ENCODE measurements at regions not wholly inside any gene's neighbourhood (a gene's known extent, or its start where the extent isn't known, plus 50 kb on each side); places are given as distances from the start of the nearest gene placed in this dataset.

- DNase-seq, result no peak
- Mint-ChIP-seq H3K27ac (no peak overlapping the region), H3K4me3 (no peak overlapping the region), H3K9me3 (peaks cover 0 to 11% (median 3%) of the 10 kb centered on the region in 7 donors), H3K4me1 (no peaks in the 10 kb centered on the region), H3K27me3 (ENCODE audit: low read depth in 3 of 3) (peaks cover 0 to 4% (median 0%) of the 10 kb centered on the region in 3 donors), H3K36me3 (no peaks in the 10 kb centered on the region)
- Histone ChIP-seq H3K27me3 (ENCODE audit: control insufficient read depth in 2 of 2, insufficient read depth in 2 of 2, low read length in 2 of 2) (no peaks in the 10 kb centered on the region), H4K20me1 (ENCODE audit: insufficient read depth, low read length) (no peaks in the 10 kb centered on the region), H2AFZ (ENCODE audit: insufficient read depth, low read depth, low read length, poor library complexity, severe bottlenecking) (no peak overlapping the region), H3K36me3 (replicated peaks in 1 of 2; ENCODE audit: control insufficient read depth in 1 of 2, insufficient read depth in 2 of 2, low read length in 2 of 2) (no peaks in the 10 kb centered on the region), H3K79me2 (ENCODE audit: insufficient read depth, low read length) (no peaks in the 10 kb centered on the region), H3K27ac (ENCODE audit: low read depth in 1 of 2, low read length in 2 of 2) (no peak overlapping the region), H3K4me1 (ENCODE audit: control insufficient read depth in 1 of 2, insufficient read depth in 2 of 2, low read length in 2 of 2) (no peaks in the 10 kb centered on the region), H3K4me3 (replicated peaks in 1 of 3; ENCODE audit: low read depth in 2 of 3, low read length in 3 of 3) (no peak overlapping the region), H3K4me2 (replicated peaks; ENCODE audit: extremely low read depth, low read length, poor library complexity, severe bottlenecking) (no peak overlapping the region), H3K9ac (ENCODE audit: insufficient read depth, low read length, poor library complexity, severe bottlenecking) (no peak overlapping the region), H3K9me3 (replicated peaks in 1 of 2; ENCODE audit: control insufficient read depth in 1 of 2, insufficient read depth in 1 of 2, low read length in 2 of 2) (no peaks in the 10 kb centered on the region)
- no peak for TF ChIP-seq CTCF (IDR thresholded peaks at IDR 0.05)
- intact Hi-C loops (cut with micrococcal nuclease), result no loop called here
Observed at GRCh38 chr13:34376483-34376882, 558.5 kb downstream of the RFC3 start.

- Histone ChIP-seq H3K27ac (ENCODE audit: low read depth in 1 of 2, low read length in 2 of 2) (no peak overlapping the region), H3K4me1 (ENCODE audit: control insufficient read depth in 1 of 2, insufficient read depth in 2 of 2, low read length in 2 of 2) (no peaks in the 10 kb centered on the region), H3K9ac (ENCODE audit: insufficient read depth, low read length, poor library complexity, severe bottlenecking) (no peak overlapping the region), H3K27me3 (ENCODE audit: control insufficient read depth in 2 of 2, insufficient read depth in 2 of 2, low read length in 2 of 2) (no peaks in the 10 kb centered on the region), H3K36me3 (replicated peaks in 1 of 2; ENCODE audit: control insufficient read depth in 1 of 2, insufficient read depth in 2 of 2, low read length in 2 of 2) (no peaks in the 10 kb centered on the region), H3K4me3 (replicated peaks in 1 of 3; ENCODE audit: low read depth in 2 of 3, low read length in 3 of 3) (no peak overlapping the region), H4K20me1 (ENCODE audit: insufficient read depth, low read length) (no peaks in the 10 kb centered on the region), H3K4me2 (replicated peaks; ENCODE audit: extremely low read depth, low read length, poor library complexity, severe bottlenecking) (no peak overlapping the region), H3K9me3 (replicated peaks in 1 of 2; ENCODE audit: control insufficient read depth in 1 of 2, insufficient read depth in 1 of 2, low read length in 2 of 2) (peaks cover 0 to 13% of the 10 kb centered on the region in 2 donors), H2AFZ (ENCODE audit: insufficient read depth, low read depth, low read length, poor library complexity, severe bottlenecking) (no peak overlapping the region), H3K79me2 (ENCODE audit: insufficient read depth, low read length) (no peaks in the 10 kb centered on the region)
- Mint-ChIP-seq H3K27ac (no peak overlapping the region), H3K4me1 (no peaks in the 10 kb centered on the region), H3K27me3 (ENCODE audit: low read depth in 3 of 3) (peaks cover 0 to 1% (median 0%) of the 10 kb centered on the region in 3 donors), H3K4me3 (no peak overlapping the region), H3K36me3 (no peaks in the 10 kb centered on the region), H3K9me3 (peaks cover 2 to 6% (median 3%) of the 10 kb centered on the region in 7 donors)
- intact Hi-C loops (cut with micrococcal nuclease), result no loop called here
- no peak for TF ChIP-seq CTCF (IDR thresholded peaks at IDR 0.05)
- 100% methylated on average over 3 of the region's 6 CpGs for WGBS (ENCODE audit: insufficient coverage)
- DNase-seq, result no peak
Observed at GRCh38 chr13:34381228-34381627, 560.8 kb upstream of the NBEA start.
